ENCODE measurements at regions not wholly inside any gene's neighbourhood (a gene's known extent, or its start where the extent isn't known, plus 50 kb on each side); places are given as distances from the start of the nearest gene placed in this dataset.

GRCh38 chr14:54117924-54118323 lies 161.3 kb upstream of the BMP4 start:
- Histone ChIP-seq H3K4me2 (no peak overlapping the region), H3K9me2 (ENCODE audit: insufficient read depth) (no peaks in the 10 kb centered on the region), H3F3A (ENCODE audit: insufficient read depth, low read depth) (peaks cover 8% of the 10 kb centered on the region; the same call in 1 of the 2 replicates), H3K9me3 (ENCODE audit: insufficient read depth, low read depth) (no peaks in the 10 kb centered on the region), H3K27me3 (ENCODE audit: insufficient read depth, low read depth) (no peaks in the 10 kb centered on the region), H3K4me3 (no peak overlapping the region), H3K4me1 (replicated peaks; ENCODE audit: insufficient read depth) (peaks cover 20% of the 10 kb centered on the region; the same call in 1 of the 2 replicates), H4K20me1 (ENCODE audit: insufficient read depth) (no peaks in the 10 kb centered on the region), H3K27ac (no peak overlapping the region), H3K36me3 (ENCODE audit: low read depth) (no peaks in the 10 kb centered on the region), H3K79me2 (ENCODE audit: low read depth) (no peaks in the 10 kb centered on the region), H2AFZ (no peak overlapping the region)
- TF ChIP-seq EZH2 (IDR thresholded peaks at IDR 0.05; ENCODE audit: low read depth) (no peak), CTCF (conservative IDR thresholded peaks at IDR 0.05) (no peak)
- ChIA-PET POLR2A (ENCODE audit: unreplicated experiment) (interaction anchor here (0.7 kb wide), 1 partner anchor 162 kb away, joined by 9 read pairs; no protein-coding TSS in a partner anchor), CTCF (interaction anchor here (0.7 kb wide), 1 partner anchor 200 kb away, joined by 3 read pairs; no protein-coding TSS in a partner anchor)
- no TSS peak for BruUV-seq (replicated peaks)
- no peak for DNase-seq
- intact Hi-C loops (cut with micrococcal nuclease; ENCODE audit: unreplicated experiment): no loop called here

GRCh38 chr14:54120260-54120659 lies 163.6 kb upstream of the BMP4 start:
- Histone ChIP-seq H3K4me3 (no peak overlapping the region), H3K36me3 (ENCODE audit: low read depth) (no peaks in the 10 kb centered on the region), H4K20me1 (ENCODE audit: insufficient read depth) (no peaks in the 10 kb centered on the region), H3K9me3 (ENCODE audit: insufficient read depth, low read depth) (no peaks in the 10 kb centered on the region), H3K27me3 (ENCODE audit: insufficient read depth, low read depth) (no peaks in the 10 kb centered on the region), H3K79me2 (ENCODE audit: low read depth) (no peaks in the 10 kb centered on the region), H2AFZ (no peak overlapping the region), H3K4me2 (no peak overlapping the region), H3F3A (ENCODE audit: insufficient read depth, low read depth) (peaks cover under 1% of the 10 kb centered on the region; the same call in 1 of the 2 replicates), H3K4me1 (replicated peaks; ENCODE audit: insufficient read depth) (peaks cover 16% of the 10 kb centered on the region; the same call in 1 of the 2 replicates), H3K9me2 (ENCODE audit: insufficient read depth) (no peaks in the 10 kb centered on the region), H3K27ac (no peak overlapping the region)
- TF ChIP-seq EZH2 (IDR thresholded peaks at IDR 0.05; ENCODE audit: low read depth) (no peak), CTCF (conservative IDR thresholded peaks at IDR 0.05) (no peak)
- ChIA-PET POLR2A (ENCODE audit: unreplicated experiment) (no interaction called here), CTCF (no interaction called here)
- no TSS peak for BruUV-seq (replicated peaks)
- intact Hi-C loops (cut with micrococcal nuclease; ENCODE audit: unreplicated experiment): no loop called here
- DNase-seq: no peak

DNA sequence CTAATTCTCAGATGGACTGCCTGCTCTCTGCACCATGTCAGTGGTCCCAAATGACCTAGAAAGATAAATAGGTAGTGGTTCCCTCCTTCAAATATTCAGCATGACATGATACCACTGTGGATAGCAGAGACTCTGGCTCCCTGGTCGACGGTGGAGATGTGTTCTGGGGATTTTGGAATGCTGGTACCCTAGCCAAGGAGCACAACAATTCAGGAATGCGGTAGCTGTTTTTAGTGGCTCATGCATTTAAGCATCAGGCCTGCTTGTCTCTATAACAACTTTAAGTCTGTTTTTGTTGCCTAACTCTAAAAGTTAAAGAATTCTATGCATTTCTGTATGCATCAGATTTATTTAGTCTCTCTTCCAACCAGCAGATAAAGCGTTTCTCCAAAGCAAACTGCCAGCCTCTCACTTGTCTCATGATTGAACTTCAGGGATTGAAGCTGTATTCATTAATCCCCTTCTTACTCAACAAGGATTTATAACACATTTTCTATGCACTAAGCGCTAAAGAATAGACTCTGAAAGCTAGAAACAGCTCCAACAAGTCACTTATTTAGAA lies 164.9 kb upstream of the BMP4 start:
- BruUV-seq (replicated peaks): no TSS peak
- ChIA-PET POLR2A (ENCODE audit: unreplicated experiment) (no interaction called here), CTCF (no interaction called here)
- Histone ChIP-seq H3K36me3 (ENCODE audit: low read depth) (no peaks in the 10 kb centered on the region), H3K4me1 (replicated peaks; ENCODE audit: insufficient read depth) (peaks cover 4% of the 10 kb centered on the region; the same call in 1 of the 2 replicates), H3F3A (ENCODE audit: insufficient read depth, low read depth) (no peaks in the 10 kb centered on the region; the same call in 1 of the 2 replicates), H4K20me1 (ENCODE audit: insufficient read depth) (no peaks in the 10 kb centered on the region), H3K4me3 (no peak overlapping the region), H3K79me2 (ENCODE audit: low read depth) (no peaks in the 10 kb centered on the region), H3K27me3 (ENCODE audit: insufficient read depth, low read depth) (no peaks in the 10 kb centered on the region), H3K9me3 (ENCODE audit: insufficient read depth, low read depth) (no peaks in the 10 kb centered on the region), H3K4me2 (no peak overlapping the region), H3K27ac (no peak overlapping the region), H3K9me2 (ENCODE audit: insufficient read depth) (no peaks in the 10 kb centered on the region), H2AFZ (no peak overlapping the region)
- intact Hi-C loops (cut with micrococcal nuclease; ENCODE audit: unreplicated experiment): no loop called here
- TF ChIP-seq EZH2 (IDR thresholded peaks at IDR 0.05; ENCODE audit: low read depth): no peak
- no peak for TF ChIP-seq CTCF (conservative IDR thresholded peaks at IDR 0.05)
- no peak for DNase-seq
